Epidermal melanocyte (primary cell): ENCODE measurements at regions not wholly inside any gene's neighbourhood (a gene's known extent, or its start where the extent isn't known, plus 50 kb on each side); places are given as distances from the start of the nearest gene placed in this dataset.
"Not testable (repeated sequence)": the region's sequence is repeated elsewhere in the genome, so short reads cannot be mapped to it uniquely, and the experiment has no call there.

ENCODE experiments used
- DNase-seq: peaks from one replicate; pipeline ENCODE4 v3.0.0; 2011; ENCODE audit warnings: low spot score; ENCODE audit not compliant: insufficient read length

DNA sequence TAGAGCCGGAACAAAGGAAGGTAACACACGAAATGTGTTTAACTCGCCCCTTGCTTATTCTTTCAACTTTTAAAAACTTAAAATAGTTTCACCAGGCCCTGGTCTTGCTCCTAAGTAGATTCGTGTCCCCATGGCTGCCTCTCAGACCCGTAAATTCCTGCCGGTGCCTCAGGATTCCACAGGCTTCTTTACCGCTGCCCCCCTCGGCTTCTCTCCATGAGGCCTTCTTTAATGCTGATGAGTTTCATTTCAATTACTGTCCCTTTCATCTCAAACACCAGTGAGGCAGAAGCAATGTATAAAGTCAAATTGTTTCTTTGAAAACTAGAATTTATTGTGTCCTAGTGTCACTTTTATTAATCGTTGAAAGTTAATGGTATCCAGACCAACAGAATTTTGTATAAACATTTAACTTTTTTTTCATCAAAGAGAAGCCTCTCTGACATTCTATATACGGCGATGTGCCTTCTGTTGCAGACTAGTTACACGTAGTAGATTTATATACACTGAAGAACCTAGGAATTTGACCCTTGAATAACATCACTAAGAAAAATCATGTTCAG lies 225.2 kb downstream of the C7orf25 start:
- DNase-seq = no peak

DNA sequence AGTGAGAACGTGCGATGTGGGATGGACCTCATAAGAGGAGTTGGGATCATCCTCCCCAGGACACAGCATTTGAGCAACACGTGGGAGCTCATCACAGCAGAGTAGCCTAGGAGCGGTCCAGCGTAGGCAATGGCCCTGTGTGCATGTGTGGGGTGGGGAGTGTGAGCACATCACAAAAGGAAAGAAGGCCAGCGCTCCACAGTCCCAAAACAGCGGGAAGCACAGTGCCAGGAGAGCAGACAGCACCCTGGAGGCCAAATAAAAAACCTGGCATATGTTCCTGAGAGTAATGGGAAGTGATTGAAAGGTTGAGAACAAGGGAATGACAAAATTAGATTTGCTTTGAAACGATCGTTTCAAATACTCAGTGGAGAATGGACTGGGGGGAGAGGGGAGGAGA lies 226.0 kb downstream of the C7orf25 start:
- no peak for DNase-seq

DNA sequence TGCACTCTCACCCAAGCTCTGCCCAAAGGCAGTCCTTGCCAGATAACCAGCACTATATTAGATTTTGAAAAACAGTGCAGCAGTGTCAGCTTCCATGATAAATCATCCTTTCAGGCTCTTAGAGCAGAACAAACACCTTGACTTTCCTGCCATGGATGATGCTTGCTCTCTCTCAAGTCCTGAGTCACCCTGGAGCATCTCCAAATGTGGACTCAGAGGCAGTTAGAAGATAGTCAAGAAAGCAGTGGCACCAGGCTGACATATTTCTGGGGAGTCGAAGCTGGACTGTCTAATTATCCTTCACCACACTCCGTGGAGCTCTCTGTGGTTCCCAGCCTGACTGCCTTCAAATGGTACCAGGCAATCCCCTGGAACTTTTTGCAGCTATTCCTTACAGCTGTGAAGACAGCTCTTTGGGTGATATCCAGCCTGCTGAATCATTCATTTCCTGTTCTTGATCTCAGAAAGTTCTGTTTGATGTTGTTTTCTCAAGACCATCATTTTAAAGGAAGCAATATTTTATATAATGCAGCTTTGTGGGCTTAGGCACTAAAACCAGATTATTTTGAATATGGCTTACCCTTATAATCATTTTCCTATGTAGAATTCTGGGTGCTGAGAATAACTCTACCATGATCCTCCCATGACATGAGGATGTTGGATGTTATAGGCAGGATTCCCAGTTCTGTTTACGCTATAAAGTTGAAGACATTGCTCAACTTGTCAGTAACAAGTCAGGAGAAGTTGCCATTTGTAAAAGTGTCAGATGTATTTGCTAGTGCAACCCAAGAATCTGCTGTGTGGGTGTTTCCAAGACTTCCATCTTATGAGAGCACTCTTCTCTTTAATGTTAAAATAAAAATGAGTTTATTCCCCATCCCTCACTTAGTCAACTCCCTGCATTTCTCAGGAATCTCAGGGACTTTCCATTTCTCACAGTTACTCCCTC lies 233.8 kb downstream of the C7orf25 start:
- no peak for DNase-seq

DNA sequence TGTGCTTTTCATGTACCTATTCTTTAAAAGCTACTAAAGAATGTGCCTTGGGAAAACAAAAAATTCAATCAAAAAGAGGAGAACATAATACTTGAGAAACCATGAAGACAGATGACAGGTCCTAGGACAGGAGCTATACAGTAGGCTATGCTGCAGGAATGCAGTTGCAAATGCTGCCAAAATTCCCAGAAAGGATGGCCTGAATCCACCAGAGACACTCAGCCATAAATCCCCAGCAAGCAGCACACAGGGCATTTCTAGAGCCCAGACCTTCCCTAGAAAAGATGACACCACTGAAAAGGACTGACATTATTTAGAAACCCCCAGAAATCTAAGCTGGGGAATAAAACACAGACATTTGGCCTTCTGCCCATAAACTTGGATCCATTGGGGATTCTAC lies 237.3 kb downstream of the C7orf25 start:
- DNase-seq = no peak

DNA sequence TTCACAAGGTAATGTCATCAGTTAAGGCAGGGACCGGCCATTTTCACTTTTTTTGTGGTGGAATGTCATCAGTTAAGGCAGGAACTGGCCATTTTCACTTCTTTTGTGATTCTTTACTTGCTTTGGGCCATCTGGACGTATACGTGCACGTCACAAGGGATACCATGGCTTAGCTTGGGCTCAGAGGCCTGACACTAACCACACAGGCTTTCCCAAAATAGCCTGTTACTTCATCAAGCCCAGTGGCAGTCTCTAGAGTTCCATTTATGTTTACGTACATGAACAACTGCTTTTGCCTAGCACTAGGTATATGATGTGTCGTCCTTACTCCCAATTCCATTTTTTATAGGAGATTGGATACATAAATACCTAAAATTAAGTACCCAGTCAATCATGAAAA lies 237.9 kb downstream of the C7orf25 start:
- no peak for DNase-seq

DNA sequence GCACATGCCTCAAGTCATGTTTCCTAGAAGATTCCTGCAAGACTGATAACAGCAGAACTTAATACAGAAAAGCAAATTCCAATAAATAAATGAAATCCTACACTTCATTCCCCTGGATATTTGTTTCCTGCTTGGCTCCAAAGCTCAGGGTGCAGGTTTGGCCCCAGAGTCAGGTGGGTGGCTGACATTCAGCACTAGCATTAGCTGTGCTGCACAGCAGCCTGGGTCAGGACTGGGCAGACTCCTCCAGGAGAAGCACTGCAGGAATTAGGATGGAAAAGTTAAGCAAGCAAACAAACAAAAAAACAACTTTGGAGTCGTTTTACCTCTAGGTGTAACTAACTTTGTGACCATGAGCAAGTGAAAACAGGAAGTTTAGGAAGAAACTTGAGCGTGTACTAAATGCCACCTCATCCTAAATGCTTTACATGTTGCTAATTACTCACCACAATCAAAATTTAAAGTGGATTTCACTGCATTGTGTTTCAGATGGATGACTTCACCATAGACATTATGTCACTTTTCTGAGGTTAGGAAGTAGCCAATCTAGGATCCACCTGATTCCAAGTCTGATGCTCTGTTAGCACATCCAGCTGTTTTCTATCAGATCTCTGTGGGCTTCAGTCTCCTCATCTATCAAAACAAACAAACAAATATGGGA lies 239.4 kb downstream of the C7orf25 start:
- DNase-seq = no peak

DNA sequence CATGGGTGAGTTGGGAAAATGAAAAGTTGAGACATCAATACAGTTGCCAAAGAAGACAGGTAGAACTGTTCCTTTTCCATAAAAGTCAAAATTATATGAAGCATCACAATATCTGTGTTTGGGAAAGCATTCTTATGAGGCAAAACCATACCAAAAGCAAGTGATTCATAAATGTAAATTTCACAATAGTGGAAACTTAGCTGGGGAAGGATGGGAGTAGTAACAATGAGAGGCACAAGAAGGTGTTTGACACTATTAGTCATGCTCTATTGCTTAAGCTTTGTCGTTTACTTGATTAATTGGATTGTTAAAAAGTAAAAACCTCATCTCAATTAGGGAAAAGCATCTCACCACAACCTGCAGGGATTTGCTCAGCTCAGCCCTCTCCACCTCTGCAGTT lies 240.2 kb downstream of the C7orf25 start:
- no peak for DNase-seq

DNA sequence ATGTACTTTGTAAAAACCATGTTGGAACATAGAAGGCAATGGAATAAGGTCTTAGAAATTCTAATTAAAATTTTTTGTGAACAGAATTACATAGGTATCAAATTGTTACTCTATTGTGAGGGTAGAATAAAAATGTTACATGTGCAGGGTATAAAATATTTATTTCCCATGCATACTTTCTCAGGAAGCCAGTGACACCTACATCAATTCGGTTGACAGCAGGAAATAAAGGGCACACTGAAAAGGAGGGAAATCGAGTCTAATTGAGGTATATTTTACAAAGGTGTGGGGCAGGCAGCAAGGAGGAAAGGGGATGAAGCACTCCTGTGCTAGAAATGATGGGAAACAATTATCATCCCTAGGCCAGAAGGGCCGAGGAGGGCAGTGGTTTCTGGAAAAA lies 244.9 kb downstream of the C7orf25 start:
- DNase-seq = no peak

DNA sequence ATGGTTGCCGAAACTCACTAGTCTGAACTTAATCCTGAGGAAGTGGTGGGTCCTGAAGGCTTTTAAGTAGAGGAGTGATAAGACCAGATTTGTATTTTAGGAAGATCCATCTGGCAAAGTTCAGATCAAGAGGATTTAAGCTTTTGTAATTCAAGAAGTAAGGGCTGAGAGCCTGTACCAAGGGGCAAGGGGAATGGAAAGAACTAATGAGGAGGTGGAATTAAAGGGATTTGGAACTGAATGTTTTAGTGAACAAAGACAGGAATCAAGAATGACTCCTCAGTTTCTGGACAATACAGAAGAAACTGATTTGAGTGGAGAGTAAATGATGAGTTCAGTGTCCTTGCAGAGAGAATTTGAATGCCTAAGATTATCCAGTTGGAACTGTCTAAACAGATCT lies 249.0 kb downstream of the C7orf25 start:
- no peak for DNase-seq

DNA sequence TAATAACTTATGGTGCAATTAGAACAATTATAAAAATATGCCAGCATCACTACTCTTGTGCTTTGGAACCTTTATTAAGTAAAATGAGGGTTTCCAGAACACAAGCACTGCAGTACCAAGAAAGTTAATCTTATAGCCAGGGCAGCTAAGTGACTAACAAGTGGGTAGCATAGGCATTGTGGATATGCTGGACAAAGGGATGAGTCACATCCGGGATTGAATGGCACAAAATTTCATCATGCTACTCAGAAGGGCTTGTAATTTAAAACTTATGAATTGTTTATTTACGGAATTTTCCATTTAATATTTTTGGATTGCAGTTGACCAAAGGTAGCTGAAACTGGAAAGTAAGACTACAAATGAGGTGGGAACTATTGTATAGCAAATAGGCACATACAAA lies 250.6 kb downstream of the C7orf25 start:
- no peak for DNase-seq

DNA sequence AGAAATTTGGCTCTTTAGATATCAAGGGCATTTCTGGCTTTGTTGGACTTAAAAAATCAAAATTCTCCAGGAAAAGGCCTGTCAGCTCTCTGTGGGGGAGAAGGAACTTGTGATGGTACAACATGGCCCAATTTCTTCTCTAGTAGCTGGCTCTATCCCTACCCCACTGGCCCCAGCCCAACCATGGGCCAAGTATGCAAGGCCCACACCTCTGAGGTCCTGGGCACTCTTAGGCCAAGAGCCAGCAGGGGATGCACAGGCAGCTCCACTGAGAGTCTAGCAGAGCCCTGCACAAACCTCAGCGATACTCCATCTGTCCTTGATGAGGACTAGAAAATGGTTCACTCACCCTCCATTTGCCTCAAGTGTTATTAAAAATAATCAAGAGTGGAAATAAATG lies 261.2 kb downstream of the C7orf25 start:
- DNase-seq = no peak

DNA sequence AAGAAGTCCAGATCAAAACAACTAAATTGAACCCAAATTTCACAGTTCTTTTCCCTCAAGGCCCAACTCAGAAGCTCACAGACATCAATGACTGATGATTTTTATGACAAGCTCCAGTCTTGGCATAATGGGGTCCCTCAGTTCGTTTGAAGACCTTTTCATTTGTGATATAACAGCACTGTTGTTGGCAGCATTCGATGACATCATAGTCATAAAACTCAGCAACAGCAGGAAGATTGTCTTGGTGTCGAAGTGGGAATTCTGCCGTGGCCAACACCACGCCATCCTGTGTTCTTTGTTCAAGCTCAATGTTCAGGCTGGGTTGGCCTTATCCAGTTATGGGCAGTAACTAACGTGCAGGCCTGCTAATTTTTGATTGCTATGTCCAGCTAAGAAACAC lies 261.7 kb downstream of the C7orf25 start:
- no peak for DNase-seq

DNA sequence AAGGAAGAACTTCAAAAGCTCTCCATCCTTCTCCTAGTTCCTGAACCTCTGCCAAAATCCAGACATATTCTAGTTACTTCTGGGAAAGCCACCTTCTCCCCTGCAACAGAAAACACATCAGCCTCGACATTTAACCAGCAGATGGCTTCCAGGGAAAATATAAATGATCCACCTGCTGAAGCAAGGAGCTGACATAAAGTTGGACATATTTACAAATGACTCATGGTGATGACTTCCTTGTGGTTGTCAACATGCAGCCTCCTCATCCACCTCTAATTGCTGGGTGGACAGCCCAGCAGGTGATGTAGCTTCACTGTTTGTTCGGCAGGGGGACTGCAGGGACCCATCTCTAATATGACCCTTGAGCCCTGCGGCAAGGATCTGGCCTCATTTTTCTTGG lies 266.0 kb downstream of the C7orf25 start:
- no peak for DNase-seq

DNA sequence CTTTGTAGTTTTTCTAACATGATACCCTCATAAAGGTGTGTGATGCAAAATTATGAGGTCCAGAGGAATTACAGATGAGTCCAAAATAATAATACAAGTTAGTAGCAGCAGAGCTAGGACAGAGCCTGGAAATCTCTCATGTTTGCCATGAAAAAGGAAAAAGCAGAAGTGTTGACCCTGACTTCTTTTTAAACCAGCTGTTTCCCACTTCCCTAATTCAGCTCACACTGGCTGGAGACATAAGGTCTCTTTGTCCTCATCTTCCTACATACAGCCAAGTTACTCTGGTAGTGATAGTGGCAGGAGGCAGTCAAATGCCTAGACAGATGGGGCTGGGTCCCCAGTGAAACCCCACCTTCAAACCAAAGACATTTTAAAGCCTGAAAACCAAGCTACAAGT lies 269.2 kb downstream of the C7orf25 start:
- DNase-seq = no peak

DNA sequence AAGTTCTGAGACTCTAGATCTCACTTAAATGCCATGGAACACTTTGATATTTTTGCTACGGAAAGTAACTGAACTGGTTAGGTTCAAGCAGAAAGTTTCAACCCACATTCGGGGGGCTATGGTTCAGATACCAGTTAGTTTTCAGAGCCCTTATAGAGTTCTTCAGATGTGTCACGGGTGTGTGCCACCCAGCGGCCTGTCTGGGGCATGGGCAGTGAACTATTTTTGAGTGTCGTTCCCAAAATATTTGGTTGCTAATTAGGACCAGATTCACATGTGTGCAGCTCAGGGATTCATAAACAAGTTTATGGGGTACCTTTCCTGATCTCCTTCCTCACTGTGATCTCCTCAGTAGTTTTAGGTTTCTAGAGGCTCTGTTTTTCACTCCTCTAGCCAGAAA lies 271.9 kb downstream of the C7orf25 start:
- DNase-seq = no peak

DNA sequence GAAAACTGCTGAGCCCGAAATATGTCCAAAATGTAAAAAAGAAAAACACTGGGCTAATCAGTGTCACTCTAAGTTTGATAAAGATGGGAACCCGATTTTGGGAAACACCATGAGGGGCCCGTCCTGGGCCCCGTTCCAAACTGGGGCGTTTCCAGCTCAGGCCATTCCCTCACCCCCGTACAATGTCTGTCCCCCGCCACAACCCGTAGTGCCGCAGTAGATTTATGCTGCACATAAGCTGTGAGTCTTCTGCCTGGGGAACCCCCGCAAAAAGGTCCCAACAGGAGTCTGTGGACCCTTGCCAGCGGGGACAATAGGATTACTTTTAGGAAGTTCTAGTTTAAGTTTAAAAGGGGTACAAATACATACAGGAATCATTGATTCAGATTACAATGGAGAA lies 275.5 kb downstream of the C7orf25 start:
- not testable (repeated sequence) for DNase-seq

DNA sequence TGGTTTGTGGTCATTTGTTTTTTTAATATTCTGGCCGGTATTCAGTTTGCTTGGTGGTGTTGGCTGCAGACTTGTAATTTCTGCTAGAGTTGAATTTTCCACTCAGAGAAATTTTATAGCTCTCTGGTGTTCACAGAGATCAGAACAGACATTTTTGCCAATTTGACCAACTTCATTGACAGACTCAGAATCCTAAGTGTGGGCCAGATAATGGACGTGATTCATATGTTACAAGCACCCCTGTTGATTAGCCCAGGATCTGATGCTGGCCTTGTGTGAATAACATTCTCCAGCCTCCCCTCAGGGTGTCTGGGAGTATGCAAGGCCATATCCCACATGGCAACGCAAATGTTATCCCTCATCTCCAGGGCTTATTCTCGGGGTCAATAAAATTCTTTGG lies 283.8 kb downstream of the C7orf25 start:
- DNase-seq = no peak

DNA sequence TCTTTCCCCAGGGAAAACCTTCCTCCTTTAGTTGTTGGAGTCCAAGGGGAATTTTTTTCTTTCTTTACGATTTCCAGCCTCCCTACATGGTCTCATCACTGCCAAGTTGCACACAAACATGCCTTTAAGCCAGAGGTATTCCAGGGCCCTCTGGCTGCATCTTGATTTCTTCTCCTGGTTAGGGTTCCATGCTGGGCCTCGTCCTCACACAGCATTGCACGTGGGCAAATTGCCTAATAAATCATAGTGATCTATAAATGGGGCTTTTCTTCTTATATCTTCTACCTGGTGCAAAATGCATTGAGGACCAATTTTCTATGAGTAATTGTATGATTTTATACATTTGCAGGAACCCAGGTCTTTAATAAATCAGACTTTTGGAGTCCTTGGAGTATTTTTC lies 284.2 kb downstream of the C7orf25 start:
- DNase-seq = no peak

DNA sequence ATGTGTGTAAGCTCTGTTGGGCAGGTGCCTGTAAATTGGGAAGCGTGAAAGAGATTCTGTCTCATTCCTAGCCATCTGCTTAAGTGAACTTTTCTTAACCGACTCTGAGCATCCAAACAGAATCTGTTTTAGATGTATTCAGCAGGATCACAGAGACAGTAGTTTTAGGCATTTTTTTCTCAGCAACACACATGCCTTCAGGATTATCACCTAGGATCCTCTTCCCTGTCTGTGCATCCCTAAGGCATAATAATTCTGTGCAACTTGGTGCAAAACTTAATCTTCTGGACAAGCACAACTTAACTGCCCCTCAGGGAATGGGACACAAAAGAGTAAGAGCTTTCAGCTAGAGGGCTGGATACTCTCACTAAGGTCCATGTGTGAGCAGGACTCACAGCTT lies 284.8 kb downstream of the C7orf25 start:
- DNase-seq = no peak

DNA sequence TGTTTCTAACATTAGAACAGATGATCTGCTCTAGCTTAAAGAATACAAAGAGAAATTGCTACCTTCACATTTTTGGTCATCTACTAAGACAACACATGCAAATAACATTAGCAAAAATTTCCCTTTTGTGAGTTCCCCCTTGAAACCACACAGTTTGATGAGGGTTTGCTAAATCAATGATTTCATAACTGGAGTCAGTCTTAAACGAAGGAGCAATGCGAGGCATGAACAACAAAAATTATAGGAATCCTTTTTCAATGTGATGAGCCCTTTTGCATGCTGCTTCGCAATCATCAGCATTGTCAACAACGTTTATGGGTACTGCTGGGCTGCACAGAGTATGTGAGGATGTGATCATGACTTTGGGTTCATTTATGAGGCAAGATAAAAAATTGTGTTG lies 286.4 kb downstream of the C7orf25 start:
- no peak for DNase-seq

DNA sequence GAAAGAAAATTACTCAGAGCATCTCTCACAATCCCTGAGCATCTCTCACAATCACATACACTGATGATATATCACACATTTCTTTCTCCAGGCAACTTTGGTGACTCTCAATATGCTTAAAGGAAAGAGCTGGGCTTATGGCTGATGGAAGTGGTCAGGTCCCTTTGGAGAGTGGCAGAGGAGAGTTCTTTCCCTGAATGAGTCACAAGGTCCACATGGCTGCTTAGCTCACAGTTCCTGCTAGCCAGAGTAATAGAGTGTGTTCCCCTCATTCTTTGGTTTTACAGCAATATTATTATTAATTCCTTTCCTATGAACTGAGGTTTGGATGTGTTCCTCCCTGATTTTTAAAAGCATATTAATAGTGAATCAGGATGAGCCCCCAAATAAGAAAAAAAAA lies 287.4 kb downstream of the C7orf25 start:
- no peak for DNase-seq

DNA sequence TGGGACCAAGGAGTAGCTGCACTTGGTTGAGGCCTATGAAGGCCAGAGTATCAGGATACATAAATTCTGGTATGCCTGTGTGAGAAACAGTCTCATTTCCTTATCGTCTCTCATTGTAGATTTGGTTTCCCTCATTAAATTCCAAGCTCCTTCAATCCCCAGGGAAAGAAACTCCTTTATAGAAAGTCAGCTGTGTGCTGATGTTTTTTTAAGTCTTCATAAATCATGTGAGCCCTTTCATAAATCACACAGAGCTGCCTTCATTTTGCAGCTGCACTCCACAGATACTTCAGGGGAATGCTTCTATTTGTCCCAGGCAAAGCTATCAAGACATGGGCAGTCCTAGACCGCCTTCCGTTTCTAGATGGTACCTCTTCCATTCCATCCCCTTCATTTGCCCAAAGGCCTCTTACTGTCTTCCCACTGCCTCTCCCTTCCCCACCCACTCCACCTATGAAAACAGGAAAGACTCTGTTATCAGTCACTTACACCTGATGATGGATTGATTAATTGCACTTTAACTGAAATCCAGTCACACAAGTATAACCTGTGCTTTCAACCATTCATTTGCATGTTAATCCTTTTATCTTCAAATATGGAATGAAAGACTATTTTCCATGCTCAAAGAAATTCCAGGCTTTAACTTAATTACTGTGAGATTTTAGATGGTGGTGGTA lies 290.2 kb downstream of the C7orf25 start:
- no peak for DNase-seq
